Fibroblast of mammary gland (primary cell): ENCODE measurements at regions not wholly inside any gene's neighbourhood (a gene's known extent, or its start where the extent isn't known, plus 50 kb on each side); places are given as distances from the start of the nearest gene placed in this dataset.

Experiments used
- DNase-seq: peaks from one replicate; pipeline ENCODE4 v3.0.0-alpha.2; 2010; ENCODE audit warnings: low read depth
- H3K4me3 ChIP-seq: 2 replicates; pipeline ENCODE4 v1.5.1; 2011; ENCODE audit warnings: low read depth, mild to moderate bottlenecking, low read length, moderate library complexity; ENCODE audit not compliant: control insufficient read depth
- CTCF ChIP-seq: conservative IDR thresholded peaks from 2 replicates; pipeline ENCODE4 v1.5.1; 2011; ENCODE audit warnings: low read depth, low read length, inconsistent platforms; ENCODE audit not compliant: control insufficient read depth, insufficient read depth

- peak; percentile 96 for TF ChIP-seq CTCF
These were observed 93.9 kb upstream of the PPM1J start for GRCh38 chr1:112808861-112809684.

DNA sequence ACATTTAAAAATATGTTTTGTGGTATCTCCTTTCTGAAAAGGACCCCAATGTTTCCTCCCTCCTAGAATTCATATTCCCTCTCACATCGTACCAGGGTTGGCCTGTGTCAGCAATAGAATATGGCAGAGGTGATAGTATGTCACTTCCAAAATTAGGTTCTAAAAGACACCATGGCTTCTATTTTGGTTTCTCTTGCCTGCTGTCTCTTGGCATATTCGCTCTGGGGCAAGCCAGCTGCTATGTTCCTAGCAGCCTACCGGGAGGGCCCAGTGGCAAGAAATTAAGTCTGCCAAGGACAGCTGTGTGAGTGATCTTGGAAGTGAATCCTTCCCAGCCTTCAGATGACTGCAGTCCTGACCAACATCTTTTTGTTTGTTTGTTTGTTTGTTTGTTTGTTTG is 92.9 kb upstream of the PPM1J start:
- H3K4me3 ChIP-seq: no peak overlapping the region
- no peak for TF ChIP-seq CTCF
- no peak for DNase-seq

More at GRCh38 chr1:112808861-112809684, 93.9 kb upstream of the PPM1J start:
- DNase-seq: peak; percentile 66
- H3K4me3 ChIP-seq: no peak overlapping the region

- TF ChIP-seq CTCF: no peak
- no peak for DNase-seq
- no peak overlapping the region for H3K4me3 ChIP-seq
These were observed 92.0 kb upstream of the PPM1J start for GRCh38 chr1:112807117-112807516.

- no peak for DNase-seq
- no peak for TF ChIP-seq CTCF
- no peak overlapping the region for H3K4me3 ChIP-seq
These were observed 91.0 kb upstream of the PPM1J start for GRCh38 chr1:112806090-112806642.

- TF ChIP-seq CTCF: no peak
- no peak overlapping the region for H3K4me3 ChIP-seq
- no peak for DNase-seq
These were observed 90.2 kb upstream of the PPM1J start for GRCh38 chr1:112805155-112805853.

GRCh38 chr1:112803906-112804762 is 89.0 kb upstream of the PPM1J start:
- no peak overlapping the region for H3K4me3 ChIP-seq
- peak; percentile 66 for DNase-seq
- TF ChIP-seq CTCF: peak; percentile 81
